Stomach (tissue), 8 donors: ENCODE measurements at regions not wholly inside any gene's neighbourhood (a gene's known extent, or its start where the extent isn't known, plus 50 kb on each side); places are given as distances from the start of the nearest gene placed in this dataset.

Source experiments
- DNase-seq, 2 donors: peaks; one replicate each; pipeline versions ENCODE4 v3.0.0 to v3.0.0-alpha.2; 2013 to 2019
- H3K27ac ChIP-seq, 5 donors: fragments of 200-600 bp in 4 of 5; sonication (generic) in 4 of 5; one replicate each; pipeline ENCODE4 v1.5.1; 2013 to 2019; ENCODE audit warnings: mild to moderate bottlenecking in 1 of 5, moderate library complexity in 1 of 5
- H3K27me3 ChIP-seq, 3 donors: fragments of 200-600 bp; sonication (generic); one replicate each; pipeline ENCODE4 v1.5.1; 2017 to 2019; ENCODE audit warnings: mixed run types in 1 of 3
- H3K36me3 ChIP-seq, 4 donors: fragments of 200-600 bp; sonication (generic); 1 replicate in 3 of 4; 2 replicates in 1 of 4; pipeline ENCODE4 v1.5.1; 2016 to 2019
- H3K4me1 ChIP-seq, 4 donors: fragments of 200-600 bp; sonication (generic); one replicate each; pipeline ENCODE4 v1.5.1; 2016 to 2019
- H3K4me3 ChIP-seq, 4 donors: fragments of 200-600 bp; sonication (generic) in 3 of 4; one replicate each; pipeline ENCODE4 v1.5.1; 2016 to 2019; ENCODE audit warnings: mild to moderate bottlenecking in 1 of 4
- H3K9me3 ChIP-seq, 4 donors: fragments of 200-600 bp; sonication (generic); one replicate each; pipeline ENCODE4 v1.5.1; 2016 to 2019
- EP300 ChIP-seq: sonication (generic); formaldehyde crosslinking; IDR thresholded peaks from one replicate; pipeline ENCODE4 v1.6.1; 2017; ENCODE audit warnings: antibody characterized with exemption
- POLR2A ChIP-seq, 4 donors: fragments of 450-650 bp; IDR thresholded peaks; one replicate each; pipeline ENCODE4 v1.6.1; 2016; ENCODE audit warnings: antibody characterized with exemption in 4 of 4, control low read depth in 2 of 4, mild to moderate bottlenecking in 1 of 4, moderate library complexity in 1 of 4
- POLR2AphosphoS5 ChIP-seq, 3 donors: sonication (generic); formaldehyde crosslinking; IDR thresholded peaks; one replicate each; pipeline ENCODE4 v1.6.1; 2016; ENCODE audit warnings: antibody characterized with exemption in 3 of 3
- WGBS, 5 donors: extraction: QIAGEN DNeasy Blood & Tissue Kit in 3 of 5; methylation state at CpG; one replicate each; pipeline versions ENCODE4 v1.1.5 to v1.1.7; 2013 to 2018; 5-methylcytosine and 5-hydroxymethylcytosine counted together
- intact Hi-C: fragments of 100-400 bp; cut with DNase I; formaldehyde crosslinking; loops from one replicate; pipeline ENCODE4 v1.15.1; 2023; ENCODE audit warnings: low total_unique reads
- TF ChIP-seq, protein P1 (sequence below), 7 experiments: fragments of 450-650 bp in 4 of 7; fragments of 200-600 bp in 3 of 7; sonication (generic) in 3 of 7; IDR thresholded peaks; one replicate each; pipeline ENCODE4 v1.5.1; 2016 to 2019; ENCODE audit warnings: antibody characterized with exemption in 7 of 7, control low read depth in 2 of 7, mild to moderate bottlenecking in 1 of 7
- donor health status: healthy with polysubstance abuse.
- donor health status: Bipolar disorder and iron deficiency.
- donor health status: healthy.

DNA sequence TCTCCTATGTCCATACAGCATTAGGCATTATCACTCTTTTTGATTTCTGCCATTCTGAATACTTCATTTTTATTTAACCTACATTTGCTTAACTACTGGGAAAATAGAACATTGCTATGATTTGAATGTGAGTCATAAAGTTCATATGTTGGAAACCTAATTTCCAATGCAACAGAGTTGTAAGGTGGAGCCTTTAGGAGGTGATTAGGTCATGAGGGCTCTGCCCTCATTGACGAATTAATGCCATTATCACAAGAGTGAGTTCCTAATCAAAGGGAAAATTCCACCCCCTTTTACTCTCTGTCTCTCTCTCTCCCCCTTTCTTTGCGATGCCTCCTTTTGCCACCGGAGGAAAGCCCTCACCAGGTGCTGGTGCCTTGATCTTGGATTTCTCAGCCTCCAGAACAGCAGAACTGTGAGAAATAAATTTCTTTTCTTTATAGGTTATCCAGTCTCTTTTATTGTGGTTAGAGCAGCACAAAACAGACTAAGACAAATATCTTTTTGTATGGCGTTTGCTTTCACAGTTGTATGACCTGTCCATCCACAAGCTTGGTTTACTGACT is 180.1 kb upstream of the ARID2 start:
- peaks cover 0 to 12% (median 4%) of the 10 kb centered on the region in 4 donors for H3K4me1 ChIP-seq
- no peak overlapping the region for H3K4me3 ChIP-seq
- H3K27me3 ChIP-seq = no peaks in the 10 kb centered on the region
- H3K27ac ChIP-seq = no peak overlapping the region
- intact Hi-C loops = no loop called here
- 57 to 74% (median 67%) methylated on average over 4 of the region's 4 CpGs for WGBS, 5 donors
- no peaks in the 10 kb centered on the region for H3K9me3 ChIP-seq
- no peaks in the 10 kb centered on the region for H3K36me3 ChIP-seq
- DNase-seq = no peak
- no peak for TF ChIP-seq EP300
- TF ChIP-seq POLR2A (IDR thresholded peaks at IDR 0.05) = no peak
- no peak for TF ChIP-seq POLR2AphosphoS5 (IDR thresholded peaks at IDR 0.05)
- TF ChIP-seq, protein P1, sequence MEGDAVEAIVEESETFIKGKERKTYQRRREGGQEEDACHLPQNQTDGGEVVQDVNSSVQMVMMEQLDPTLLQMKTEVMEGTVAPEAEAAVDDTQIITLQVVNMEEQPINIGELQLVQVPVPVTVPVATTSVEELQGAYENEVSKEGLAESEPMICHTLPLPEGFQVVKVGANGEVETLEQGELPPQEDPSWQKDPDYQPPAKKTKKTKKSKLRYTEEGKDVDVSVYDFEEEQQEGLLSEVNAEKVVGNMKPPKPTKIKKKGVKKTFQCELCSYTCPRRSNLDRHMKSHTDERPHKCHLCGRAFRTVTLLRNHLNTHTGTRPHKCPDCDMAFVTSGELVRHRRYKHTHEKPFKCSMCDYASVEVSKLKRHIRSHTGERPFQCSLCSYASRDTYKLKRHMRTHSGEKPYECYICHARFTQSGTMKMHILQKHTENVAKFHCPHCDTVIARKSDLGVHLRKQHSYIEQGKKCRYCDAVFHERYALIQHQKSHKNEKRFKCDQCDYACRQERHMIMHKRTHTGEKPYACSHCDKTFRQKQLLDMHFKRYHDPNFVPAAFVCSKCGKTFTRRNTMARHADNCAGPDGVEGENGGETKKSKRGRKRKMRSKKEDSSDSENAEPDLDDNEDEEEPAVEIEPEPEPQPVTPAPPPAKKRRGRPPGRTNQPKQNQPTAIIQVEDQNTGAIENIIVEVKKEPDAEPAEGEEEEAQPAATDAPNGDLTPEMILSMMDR (IDR thresholded peaks at IDR 0.05) = no peak

GRCh38 chr12:45553204-45553603 is 176.3 kb upstream of the ARID2 start:
- no peaks in the 10 kb centered on the region for H3K36me3 ChIP-seq
- no peak overlapping the region for H3K27ac ChIP-seq
- H3K4me1 ChIP-seq = no peaks in the 10 kb centered on the region
- H3K9me3 ChIP-seq = no peaks in the 10 kb centered on the region
- WGBS, 5 donors = 81 to 89% (median 84%) methylated on average over 3 of the region's 3 CpGs
- H3K27me3 ChIP-seq = no peaks in the 10 kb centered on the region
- DNase-seq = no peak
- intact Hi-C loops = no loop called here
- no peak overlapping the region for H3K4me3 ChIP-seq
- TF ChIP-seq, protein P1 (IDR thresholded peaks at IDR 0.05) = no peak
- TF ChIP-seq EP300 (no peak), POLR2A (IDR thresholded peaks at IDR 0.05) (no peak), POLR2AphosphoS5 (IDR thresholded peaks at IDR 0.05) (no peak)

- H3K27ac ChIP-seq = no peak overlapping the region
These were observed 172.5 kb upstream of the ARID2 start for GRCh38 chr12:45557016-45557415.

DNA sequence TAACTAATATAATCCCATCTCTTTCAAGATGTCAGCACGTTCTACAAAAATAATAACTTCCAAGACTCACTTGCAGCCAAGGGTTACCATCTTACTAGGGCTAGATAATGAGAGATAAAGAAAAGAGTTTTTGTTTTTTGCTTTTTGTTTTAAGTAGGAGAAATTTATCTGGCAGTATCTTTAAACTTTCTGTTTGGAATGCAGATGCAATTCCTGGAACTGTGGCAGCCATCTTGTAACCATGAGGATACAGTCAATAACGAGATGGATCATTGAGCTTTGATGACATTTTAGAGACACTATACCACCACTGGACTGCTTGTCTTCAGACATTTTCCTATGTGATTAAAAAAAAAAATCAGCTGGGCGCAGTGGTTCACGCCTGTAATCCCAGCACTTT is 171.2 kb upstream of the ARID2 start:
- TF ChIP-seq EP300 (no peak), POLR2A (IDR thresholded peaks at IDR 0.05) (no peak), POLR2AphosphoS5 (IDR thresholded peaks at IDR 0.05) (no peak)
- TF ChIP-seq, protein P1 (IDR thresholded peaks at IDR 0.05) = no peak
- Histone ChIP-seq H3K36me3 (no peaks in the 10 kb centered on the region), H3K4me3 (no peak overlapping the region), H3K9me3 (no peaks in the 10 kb centered on the region), H3K27ac (no peak overlapping the region), H3K4me1 (no peaks in the 10 kb centered on the region), H3K27me3 (no peaks in the 10 kb centered on the region)
- intact Hi-C loops = no loop called here
- WGBS, 5 donors = 93 to 98% (median 95%) methylated on average over 4 of the region's 4 CpGs
- no peak for DNase-seq

More at GRCh38 chr12:45557016-45557415, 172.5 kb upstream of the ARID2 start:
- H3K27me3 ChIP-seq = no peaks in the 10 kb centered on the region
- no peak for DNase-seq
- no peak for TF ChIP-seq EP300
- no peak for TF ChIP-seq POLR2A (IDR thresholded peaks at IDR 0.05)
- TF ChIP-seq, protein P1 (IDR thresholded peaks at IDR 0.05) = no peak
- TF ChIP-seq POLR2AphosphoS5 (IDR thresholded peaks at IDR 0.05) = no peak
- H3K9me3 ChIP-seq = no peaks in the 10 kb centered on the region
- H3K4me3 ChIP-seq = no peak overlapping the region
- H3K36me3 ChIP-seq = no peaks in the 10 kb centered on the region
- no peaks in the 10 kb centered on the region for H3K4me1 ChIP-seq
- intact Hi-C loops = no loop called here
